Loucy (cell line): ENCODE measurements at regions not wholly inside any gene's neighbourhood (a gene's known extent, or its start where the extent isn't known, plus 50 kb on each side); places are given as distances from the start of the nearest gene placed in this dataset.

Experiments used
- EZH2phosphoT487 ChIP-seq: fragments of 200-600 bp; IDR thresholded peaks from 2 replicates; pipeline ENCODE4 v1.6.1; 2018; ENCODE audit warnings: antibody characterized with exemption, mild to moderate bottlenecking, moderate library complexity, borderline replicate concordance
- TF ChIP-seq, protein P1 (sequence below): fragments of 200-600 bp; sonication (generic); conservative IDR thresholded peaks from 2 replicates; pipeline ENCODE4 v1.5.1; 2014; ENCODE audit warnings: mild to moderate bottlenecking, antibody characterized with exemption, low read length

DNA sequence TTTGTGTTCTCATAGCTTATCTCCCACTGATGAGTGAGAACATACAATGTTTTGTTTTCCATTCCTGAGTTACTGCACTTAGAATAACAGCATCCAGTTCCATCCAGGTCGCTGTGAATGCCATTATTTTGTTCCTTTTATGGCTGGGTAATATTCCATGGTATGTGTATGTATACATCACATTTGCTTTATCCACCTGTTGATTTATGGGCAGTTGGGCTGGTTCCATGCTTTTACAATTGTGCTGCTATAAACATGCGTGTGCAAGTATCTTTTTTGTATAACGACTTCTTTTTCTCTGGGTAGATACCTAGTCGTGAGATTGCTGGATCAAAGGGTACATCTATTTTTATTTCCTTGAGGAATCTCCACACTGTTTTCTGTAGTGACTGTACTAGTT lies 74.8 kb downstream of the ZNF280B start:
- TF ChIP-seq, protein P1, sequence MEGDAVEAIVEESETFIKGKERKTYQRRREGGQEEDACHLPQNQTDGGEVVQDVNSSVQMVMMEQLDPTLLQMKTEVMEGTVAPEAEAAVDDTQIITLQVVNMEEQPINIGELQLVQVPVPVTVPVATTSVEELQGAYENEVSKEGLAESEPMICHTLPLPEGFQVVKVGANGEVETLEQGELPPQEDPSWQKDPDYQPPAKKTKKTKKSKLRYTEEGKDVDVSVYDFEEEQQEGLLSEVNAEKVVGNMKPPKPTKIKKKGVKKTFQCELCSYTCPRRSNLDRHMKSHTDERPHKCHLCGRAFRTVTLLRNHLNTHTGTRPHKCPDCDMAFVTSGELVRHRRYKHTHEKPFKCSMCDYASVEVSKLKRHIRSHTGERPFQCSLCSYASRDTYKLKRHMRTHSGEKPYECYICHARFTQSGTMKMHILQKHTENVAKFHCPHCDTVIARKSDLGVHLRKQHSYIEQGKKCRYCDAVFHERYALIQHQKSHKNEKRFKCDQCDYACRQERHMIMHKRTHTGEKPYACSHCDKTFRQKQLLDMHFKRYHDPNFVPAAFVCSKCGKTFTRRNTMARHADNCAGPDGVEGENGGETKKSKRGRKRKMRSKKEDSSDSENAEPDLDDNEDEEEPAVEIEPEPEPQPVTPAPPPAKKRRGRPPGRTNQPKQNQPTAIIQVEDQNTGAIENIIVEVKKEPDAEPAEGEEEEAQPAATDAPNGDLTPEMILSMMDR, result no peak
- no peak for TF ChIP-seq EZH2phosphoT487
